PC-9 (cell line): ENCODE measurements at regions not wholly inside any gene's neighbourhood (a gene's known extent, or its start where the extent isn't known, plus 50 kb on each side); places are given as distances from the start of the nearest gene placed in this dataset.

Experiments
- EZH2 ChIP-seq: fragments of 200-600 bp; sonication (generic); IDR thresholded peaks from 2 replicates; pipeline ENCODE4 v1.8.0; 2017; ENCODE audit warnings: antibody characterized with exemption, low read depth
- TF ChIP-seq, protein P1 (sequence below): fragments of 200-600 bp; sonication (generic); conservative IDR thresholded peaks from 2 replicates; pipeline ENCODE4 v1.6.1; 2017; ENCODE audit warnings: mixed run types, antibody characterized with exemption, mild to moderate bottlenecking, moderate library complexity

DNA sequence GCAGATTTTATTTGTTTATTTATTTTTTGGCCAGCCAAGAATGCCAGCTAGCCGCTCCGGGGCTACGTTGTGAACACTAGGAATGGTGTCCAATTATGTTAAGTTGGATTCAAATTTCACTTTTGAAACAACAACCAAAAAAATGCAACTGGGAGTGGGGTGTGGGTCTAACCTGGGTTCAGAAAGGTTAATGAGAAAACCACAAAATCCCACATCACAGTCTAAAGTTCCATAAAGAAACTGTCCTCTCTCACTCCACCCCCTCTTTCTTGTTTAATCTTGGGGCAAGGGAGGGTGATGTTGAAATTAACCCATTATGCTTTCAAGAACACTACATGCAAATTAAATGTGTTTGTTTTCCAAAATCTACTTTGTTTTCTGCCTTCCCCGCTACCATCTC is 77.2 kb downstream of the LINC00237 start:
- no peak for TF ChIP-seq EZH2
- TF ChIP-seq, protein P1, sequence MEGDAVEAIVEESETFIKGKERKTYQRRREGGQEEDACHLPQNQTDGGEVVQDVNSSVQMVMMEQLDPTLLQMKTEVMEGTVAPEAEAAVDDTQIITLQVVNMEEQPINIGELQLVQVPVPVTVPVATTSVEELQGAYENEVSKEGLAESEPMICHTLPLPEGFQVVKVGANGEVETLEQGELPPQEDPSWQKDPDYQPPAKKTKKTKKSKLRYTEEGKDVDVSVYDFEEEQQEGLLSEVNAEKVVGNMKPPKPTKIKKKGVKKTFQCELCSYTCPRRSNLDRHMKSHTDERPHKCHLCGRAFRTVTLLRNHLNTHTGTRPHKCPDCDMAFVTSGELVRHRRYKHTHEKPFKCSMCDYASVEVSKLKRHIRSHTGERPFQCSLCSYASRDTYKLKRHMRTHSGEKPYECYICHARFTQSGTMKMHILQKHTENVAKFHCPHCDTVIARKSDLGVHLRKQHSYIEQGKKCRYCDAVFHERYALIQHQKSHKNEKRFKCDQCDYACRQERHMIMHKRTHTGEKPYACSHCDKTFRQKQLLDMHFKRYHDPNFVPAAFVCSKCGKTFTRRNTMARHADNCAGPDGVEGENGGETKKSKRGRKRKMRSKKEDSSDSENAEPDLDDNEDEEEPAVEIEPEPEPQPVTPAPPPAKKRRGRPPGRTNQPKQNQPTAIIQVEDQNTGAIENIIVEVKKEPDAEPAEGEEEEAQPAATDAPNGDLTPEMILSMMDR = no peak
